OCI-LY7 (cell line): ENCODE measurements at regions not wholly inside any gene's neighbourhood (a gene's known extent, or its start where the extent isn't known, plus 50 kb on each side); places are given as distances from the start of the nearest gene placed in this dataset.
"Not testable (repeated sequence)": the region's sequence is repeated elsewhere in the genome, so short reads cannot be mapped to it uniquely, and the experiment has no call there.

Experiments used
- BruUV-seq: library from RNA; stranded (reverse); fragments of 400-500 nt; replicated peaks from 2 replicates; lab custom pipeline; 2021; lab: Mats Ljungman, UMichigan
- CTCF ChIA-PET: fragments of 300-600 bp; sonication (Branson Sonifier 250); formaldehyde crosslinking; loops from one replicate; lab custom pipeline; 2022; ENCODE audit warnings: antibody characterized with exemption; ENCODE audit not compliant: unreplicated experiment; lab: Charles Lee
- POLR2A ChIA-PET: fragments of 300-600 bp; sonication (Branson Sonifier 250); formaldehyde crosslinking; loops from one replicate; lab custom pipeline; 2022; ENCODE audit warnings: antibody characterized with exemption; lab: Charles Lee
- DNase-seq: peaks from one replicate; pipeline ENCODE4 v3.0.0-alpha.2; 2015; ENCODE audit warnings: low spot score
- H2AFZ ChIP-seq: fragments of 200-600 bp; sonication (generic), shearing (Covaris generic); 2 replicates; pipeline ENCODE4 v1.6.1; 2014; ENCODE audit warnings: mild to moderate bottlenecking, antibody characterized with exemption, low read length, moderate library complexity
- H3K27ac ChIP-seq: fragments of 200-600 bp; sonication (generic); 2 replicates; pipeline ENCODE4 v1.5.1; 2014; ENCODE audit warnings: mixed run types, low read depth, mild to moderate bottlenecking, moderate library complexity, low read length, inconsistent platforms; ENCODE audit not compliant: poor library complexity, severe bottlenecking
- H3K36me3 ChIP-seq: fragments of 200-600 bp; sonication (generic); 2 replicates; pipeline ENCODE4 v1.6.1; 2014; ENCODE audit warnings: mild to moderate bottlenecking, antibody characterized with exemption, low read length, moderate library complexity, mixed read lengths; ENCODE audit not compliant: insufficient read depth
- H3K4me1 ChIP-seq: fragments of 200-600 bp; sonication (generic); 2 replicates; pipeline ENCODE4 v1.5.1; 2014; ENCODE audit warnings: mild to moderate bottlenecking, low read length; ENCODE audit not compliant: insufficient read depth, poor library complexity, severe bottlenecking
- H3K4me2 ChIP-seq: fragments of 200-600 bp; sonication (generic); 2 replicates; pipeline ENCODE4 v1.6.1; 2014; ENCODE audit warnings: mild to moderate bottlenecking, low read length
- H3K4me3 ChIP-seq: fragments of 200-600 bp; sonication (generic); 2 replicates; pipeline ENCODE4 v1.5.1; 2014; ENCODE audit warnings: mild to moderate bottlenecking, low read depth, low read length; ENCODE audit not compliant: poor library complexity, severe bottlenecking
- H3K79me2 ChIP-seq: fragments of 200-600 bp; sonication (generic); 2 replicates; pipeline ENCODE4 v1.6.1; 2016; ENCODE audit warnings: low read depth, mild to moderate bottlenecking, low read length, moderate library complexity, mixed read lengths; ENCODE audit not compliant: insufficient read depth
- H3K9me2 ChIP-seq: fragments of 200-600 bp; sonication (generic); 2 replicates; pipeline ENCODE4 v1.6.1; 2016; ENCODE audit warnings: mild to moderate bottlenecking, low read length, mixed read lengths; ENCODE audit not compliant: insufficient read depth
- H3K9me3 ChIP-seq: fragments of 200-600 bp; sonication (generic); 2 replicates; pipeline ENCODE4 v1.6.1; 2014; ENCODE audit warnings: mild to moderate bottlenecking, mixed run types, low read length, mixed read lengths
- H4K20me1 ChIP-seq: fragments of 200-600 bp; sonication (generic); 2 replicates; pipeline ENCODE4 v1.6.1; 2014; ENCODE audit warnings: mild to moderate bottlenecking, antibody characterized with exemption, low read length, moderate library complexity, mixed read lengths; ENCODE audit not compliant: insufficient read depth
- CTCF ChIP-seq: fragments of 200-600 bp; sonication (generic); conservative IDR thresholded peaks from 2 replicates; pipeline ENCODE4 v1.5.1; 2014; ENCODE audit warnings: mild to moderate bottlenecking, antibody characterized with exemption, low read length, moderate library complexity, mixed read lengths
- EZH2phosphoT487 ChIP-seq: fragments of 200-600 bp; sonication (generic); IDR thresholded peaks from 2 replicates; pipeline ENCODE4 v1.6.1; 2018; ENCODE audit warnings: low read depth, borderline replicate concordance, mild to moderate bottlenecking, mixed run types, antibody characterized with exemption, low read length, moderate library complexity, mixed read lengths
- intact Hi-C: fragments of 100-400 bp; cut with micrococcal nuclease; formaldehyde crosslinking; loops from one replicate; pipeline ENCODE4 v1.10.0; 2022; ENCODE audit not compliant: unreplicated experiment

DNA sequence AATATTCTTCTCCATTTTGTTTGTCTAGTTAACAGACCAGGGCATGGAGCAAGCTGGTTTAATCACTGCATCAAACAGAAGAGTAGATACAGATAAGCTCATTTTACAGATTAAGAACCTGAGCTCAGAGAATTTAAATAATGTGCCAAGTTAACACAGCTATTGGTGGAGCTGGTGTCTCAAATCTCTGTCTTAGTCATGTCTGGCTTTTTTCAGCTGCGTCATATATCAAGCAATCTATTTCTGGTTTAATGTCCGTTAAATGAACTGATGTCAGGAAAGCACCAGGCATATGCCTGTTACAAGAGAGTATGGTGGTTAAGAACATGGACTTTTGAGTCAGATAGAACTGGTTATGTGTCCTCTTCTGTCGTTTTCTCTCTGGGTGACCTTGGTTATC, 79.8 kb upstream of the ADGRA3 start:
- TF ChIP-seq EZH2phosphoT487 (no peak), CTCF (no peak)
- ChIA-PET POLR2A (no interaction called here), CTCF (no interaction called here)
- Histone ChIP-seq H3K4me3 (no peak overlapping the region), H3K9me2 (no peaks in the 10 kb centered on the region), H3K27ac (no peak overlapping the region), H4K20me1 (no peaks in the 10 kb centered on the region), H2AFZ (no peak overlapping the region), H3K79me2 (no peaks in the 10 kb centered on the region), H3K4me1 (no peaks in the 10 kb centered on the region), H3K36me3 (no peaks in the 10 kb centered on the region), H3K4me2 (no peak overlapping the region), H3K9me3 (no peaks in the 10 kb centered on the region)
- no TSS peak for BruUV-seq
- intact Hi-C loops, result no loop called here
- DNase-seq, result no peak

- no peak for DNase-seq
- no peaks in the 10 kb centered on the region for H3K4me1 ChIP-seq
- H3K4me2 ChIP-seq, result no peak overlapping the region
- no peaks in the 10 kb centered on the region for H4K20me1 ChIP-seq
- H3K9me3 ChIP-seq, result no peaks in the 10 kb centered on the region
- TF ChIP-seq CTCF (no peak), EZH2phosphoT487 (no peak)
- H3K36me3 ChIP-seq, result no peaks in the 10 kb centered on the region
- no TSS peak for BruUV-seq
- CTCF ChIA-PET, result no interaction called here
- H3K79me2 ChIP-seq, result no peaks in the 10 kb centered on the region
- no peak overlapping the region for H3K4me3 ChIP-seq
- H2AFZ ChIP-seq, result no peak overlapping the region
- intact Hi-C loops, result no loop called here
- POLR2A ChIA-PET, result no interaction called here
- H3K9me2 ChIP-seq, result no peaks in the 10 kb centered on the region
- H3K27ac ChIP-seq, result no peak overlapping the region
Observed at GRCh38 chr4:22596409-22596808, 80.5 kb upstream of the ADGRA3 start.

DNA sequence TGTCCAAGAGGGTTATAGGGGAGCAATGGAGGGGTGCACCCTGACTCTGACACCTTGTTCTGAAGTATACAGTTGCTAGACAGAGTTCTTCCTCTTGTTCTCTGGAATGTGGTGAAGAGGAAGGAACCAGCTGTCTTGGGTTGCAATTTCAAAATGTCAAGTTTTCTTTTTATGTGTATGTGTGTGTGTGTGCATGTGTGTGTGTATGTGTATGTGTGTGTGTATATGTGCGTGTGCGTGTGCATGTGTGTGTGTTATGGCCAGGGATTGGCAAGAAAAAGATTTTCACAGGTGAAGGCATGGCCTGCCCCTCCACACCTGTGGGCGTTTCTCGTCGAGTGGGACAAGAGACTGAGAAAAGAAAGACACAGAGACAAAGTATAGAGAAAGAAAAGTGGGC, 81.6 kb upstream of the ADGRA3 start:
- no peak for DNase-seq
- Histone ChIP-seq H3K4me2 (no peak overlapping the region), H3K79me2 (no peaks in the 10 kb centered on the region), H4K20me1 (no peaks in the 10 kb centered on the region), H3K36me3 (no peaks in the 10 kb centered on the region), H3K4me3 (no peak overlapping the region), H3K27ac (no peak overlapping the region), H3K9me3 (no peaks in the 10 kb centered on the region), H3K4me1 (no peaks in the 10 kb centered on the region), H3K9me2 (no peaks in the 10 kb centered on the region), H2AFZ (no peak overlapping the region)
- POLR2A ChIA-PET, result no interaction called here
- CTCF ChIA-PET, result no interaction called here
- intact Hi-C loops, result no loop called here
- no TSS peak for BruUV-seq
- no peak for TF ChIP-seq CTCF
- TF ChIP-seq EZH2phosphoT487, result no peak

GRCh38 chr4:22598113-22599047, 82.5 kb upstream of the ADGRA3 start:
- BruUV-seq, H3K4me3 ChIP-seq, H3K27ac ChIP-seq, H3K36me3 ChIP-seq, DNase-seq, H3K79me2 ChIP-seq, CTCF ChIA-PET, POLR2A ChIA-PET, intact Hi-C loops, H4K20me1 ChIP-seq, H2AFZ ChIP-seq, H3K4me1 ChIP-seq, H3K9me3 ChIP-seq, H3K4me2 ChIP-seq, H3K9me2 ChIP-seq: not testable (repeated sequence)
